ENCODE measurements at regions not wholly inside any gene's neighbourhood (a gene's known extent, or its start where the extent isn't known, plus 50 kb on each side); places are given as distances from the start of the nearest gene placed in this dataset.

DNA sequence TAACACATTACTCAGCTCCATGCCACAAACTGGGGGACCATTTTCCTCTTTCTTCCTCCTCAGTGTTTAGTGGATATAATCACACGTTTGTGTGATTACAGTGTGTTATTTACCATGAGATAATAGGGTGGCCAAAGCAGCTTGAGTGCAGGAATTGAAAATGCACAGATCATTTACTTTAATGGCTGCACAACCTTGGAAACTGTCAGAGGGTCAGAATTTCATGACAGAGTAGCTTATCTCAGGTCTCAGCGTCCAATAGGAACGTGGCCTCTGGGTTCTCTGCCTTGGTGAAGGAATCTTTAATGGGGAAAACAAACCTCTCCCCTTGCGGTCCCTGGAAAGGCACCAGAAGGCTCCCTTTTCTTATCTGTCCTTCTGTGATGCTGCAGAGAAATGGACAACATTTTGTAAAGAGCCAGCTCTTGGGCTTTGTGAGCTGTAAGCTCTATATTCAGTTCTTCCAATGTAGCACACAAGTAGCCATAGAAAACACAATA, 87.4 kb upstream of the CD180 start:
- peaks cover 2% of the 10 kb centered on the region for H3K27me3 Mint-ChIP-seq (ENCODE audit: low read depth)
- peaks cover 9% of the 10 kb centered on the region for H3K9me3 Mint-ChIP-seq
- no peak overlapping the region for H3K4me3 Mint-ChIP-seq
- H3K27ac Mint-ChIP-seq = no peak overlapping the region
- no peak for ATAC-seq
- no peak for DNase-seq (ENCODE audit: low spot score)
- TF ChIP-seq FOXP1 (CRISPR knock-in tag; IDR thresholded peaks at IDR 0.05; ENCODE audit: borderline replicate concordance) = no peak
- H3K36me3 Mint-ChIP-seq = peaks cover 8% of the 10 kb centered on the region
- POLR2A ChIA-PET = no interaction called here
- H3K4me1 Mint-ChIP-seq = peaks cover 11% of the 10 kb centered on the region; the same call in 1 of the 2 replicates
- CTCF ChIA-PET = interaction anchor here (1.3 kb wide), 1 partner anchor 38 kb away, joined by 3 read pairs; no protein-coding TSS in a partner anchor

DNA sequence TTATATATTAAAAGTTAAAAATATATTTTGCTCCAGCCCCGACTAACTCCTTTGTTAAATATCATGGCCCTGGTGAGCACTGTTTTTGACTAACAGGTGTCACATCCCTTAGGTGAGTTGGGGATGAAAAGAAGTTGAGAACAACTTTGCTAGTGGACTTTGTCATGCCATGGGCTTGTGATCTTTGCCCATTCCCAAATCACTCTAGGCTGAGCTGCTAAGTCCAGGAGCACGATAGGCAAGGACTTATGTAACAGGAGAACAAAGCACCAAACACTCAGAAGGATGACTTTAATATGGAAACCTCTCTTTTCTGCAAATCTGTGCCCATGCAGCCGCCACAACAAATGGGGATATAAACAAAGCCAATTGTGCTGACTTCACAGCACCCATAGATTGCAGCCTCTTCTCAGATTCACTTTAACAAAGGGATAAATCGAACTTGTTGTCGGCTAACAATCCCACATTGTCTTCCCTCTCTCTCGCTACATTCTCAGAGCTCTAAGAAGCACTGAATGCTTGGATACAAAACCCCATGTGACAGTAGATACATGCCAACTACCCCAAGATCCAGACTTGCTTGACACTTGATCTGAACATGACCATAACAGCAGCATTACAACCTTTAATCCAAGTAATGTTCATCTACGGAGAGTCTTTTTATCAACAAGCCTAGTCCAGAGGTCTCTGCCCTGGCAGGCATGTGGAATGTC, 86.8 kb upstream of the CD180 start:
- Mint-ChIP-seq H3K4me1 (peaks cover 11% of the 10 kb centered on the region; the same call in 1 of the 2 replicates), H3K9me3 (peaks cover 15% of the 10 kb centered on the region), H3K27me3 (ENCODE audit: low read depth) (peaks cover 5% of the 10 kb centered on the region), H3K36me3 (peaks cover 14% of the 10 kb centered on the region), H3K4me3 (no peak overlapping the region), H3K27ac (no peak overlapping the region)
- POLR2A ChIA-PET = no interaction called here
- CTCF ChIA-PET = interaction anchor here (1.3 kb wide), 1 partner anchor 37 kb away, joined by 3 read pairs; no protein-coding TSS in a partner anchor
- DNase-seq (ENCODE audit: low spot score) = no peak
- no peak for ATAC-seq
- TF ChIP-seq, protein P1, sequence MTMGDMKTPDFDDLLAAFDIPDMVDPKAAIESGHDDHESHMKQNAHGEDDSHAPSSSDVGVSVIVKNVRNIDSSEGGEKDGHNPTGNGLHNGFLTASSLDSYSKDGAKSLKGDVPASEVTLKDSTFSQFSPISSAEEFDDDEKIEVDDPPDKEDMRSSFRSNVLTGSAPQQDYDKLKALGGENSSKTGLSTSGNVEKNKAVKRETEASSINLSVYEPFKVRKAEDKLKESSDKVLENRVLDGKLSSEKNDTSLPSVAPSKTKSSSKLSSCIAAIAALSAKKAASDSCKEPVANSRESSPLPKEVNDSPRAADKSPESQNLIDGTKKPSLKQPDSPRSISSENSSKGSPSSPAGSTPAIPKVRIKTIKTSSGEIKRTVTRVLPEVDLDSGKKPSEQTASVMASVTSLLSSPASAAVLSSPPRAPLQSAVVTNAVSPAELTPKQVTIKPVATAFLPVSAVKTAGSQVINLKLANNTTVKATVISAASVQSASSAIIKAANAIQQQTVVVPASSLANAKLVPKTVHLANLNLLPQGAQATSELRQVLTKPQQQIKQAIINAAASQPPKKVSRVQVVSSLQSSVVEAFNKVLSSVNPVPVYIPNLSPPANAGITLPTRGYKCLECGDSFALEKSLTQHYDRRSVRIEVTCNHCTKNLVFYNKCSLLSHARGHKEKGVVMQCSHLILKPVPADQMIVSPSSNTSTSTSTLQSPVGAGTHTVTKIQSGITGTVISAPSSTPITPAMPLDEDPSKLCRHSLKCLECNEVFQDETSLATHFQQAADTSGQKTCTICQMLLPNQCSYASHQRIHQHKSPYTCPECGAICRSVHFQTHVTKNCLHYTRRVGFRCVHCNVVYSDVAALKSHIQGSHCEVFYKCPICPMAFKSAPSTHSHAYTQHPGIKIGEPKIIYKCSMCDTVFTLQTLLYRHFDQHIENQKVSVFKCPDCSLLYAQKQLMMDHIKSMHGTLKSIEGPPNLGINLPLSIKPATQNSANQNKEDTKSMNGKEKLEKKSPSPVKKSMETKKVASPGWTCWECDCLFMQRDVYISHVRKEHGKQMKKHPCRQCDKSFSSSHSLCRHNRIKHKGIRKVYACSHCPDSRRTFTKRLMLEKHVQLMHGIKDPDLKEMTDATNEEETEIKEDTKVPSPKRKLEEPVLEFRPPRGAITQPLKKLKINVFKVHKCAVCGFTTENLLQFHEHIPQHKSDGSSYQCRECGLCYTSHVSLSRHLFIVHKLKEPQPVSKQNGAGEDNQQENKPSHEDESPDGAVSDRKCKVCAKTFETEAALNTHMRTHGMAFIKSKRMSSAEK (CRISPR knock-in tag; IDR thresholded peaks at IDR 0.05; ENCODE audit: borderline replicate concordance) = no peak
- TF ChIP-seq ZNF219 (CRISPR knock-in tag; IDR thresholded peaks at IDR 0.05; ENCODE audit: borderline replicate concordance) (no peak), NR2C2 (CRISPR knock-in tag; IDR thresholded peaks at IDR 0.05) (no peak), TP53 (CRISPR knock-in tag; IDR thresholded peaks at IDR 0.05) (no peak), ELF4 (CRISPR knock-in tag; IDR thresholded peaks at IDR 0.05; ENCODE audit: low read depth) (no peak), NFYB (CRISPR knock-in tag; conservative IDR thresholded peaks at IDR 0.05; ENCODE audit: low read depth) (no peak), FOXJ3 (CRISPR knock-in tag; IDR thresholded peaks at IDR 0.05; ENCODE audit: borderline replicate concordance) (no peak), NFE2L1 (CRISPR knock-in tag; IDR thresholded peaks at IDR 0.05) (no peak), MYBL2 (CRISPR knock-in tag; IDR thresholded peaks at IDR 0.05) (no peak)
- TF ChIP-seq, protein P2, sequence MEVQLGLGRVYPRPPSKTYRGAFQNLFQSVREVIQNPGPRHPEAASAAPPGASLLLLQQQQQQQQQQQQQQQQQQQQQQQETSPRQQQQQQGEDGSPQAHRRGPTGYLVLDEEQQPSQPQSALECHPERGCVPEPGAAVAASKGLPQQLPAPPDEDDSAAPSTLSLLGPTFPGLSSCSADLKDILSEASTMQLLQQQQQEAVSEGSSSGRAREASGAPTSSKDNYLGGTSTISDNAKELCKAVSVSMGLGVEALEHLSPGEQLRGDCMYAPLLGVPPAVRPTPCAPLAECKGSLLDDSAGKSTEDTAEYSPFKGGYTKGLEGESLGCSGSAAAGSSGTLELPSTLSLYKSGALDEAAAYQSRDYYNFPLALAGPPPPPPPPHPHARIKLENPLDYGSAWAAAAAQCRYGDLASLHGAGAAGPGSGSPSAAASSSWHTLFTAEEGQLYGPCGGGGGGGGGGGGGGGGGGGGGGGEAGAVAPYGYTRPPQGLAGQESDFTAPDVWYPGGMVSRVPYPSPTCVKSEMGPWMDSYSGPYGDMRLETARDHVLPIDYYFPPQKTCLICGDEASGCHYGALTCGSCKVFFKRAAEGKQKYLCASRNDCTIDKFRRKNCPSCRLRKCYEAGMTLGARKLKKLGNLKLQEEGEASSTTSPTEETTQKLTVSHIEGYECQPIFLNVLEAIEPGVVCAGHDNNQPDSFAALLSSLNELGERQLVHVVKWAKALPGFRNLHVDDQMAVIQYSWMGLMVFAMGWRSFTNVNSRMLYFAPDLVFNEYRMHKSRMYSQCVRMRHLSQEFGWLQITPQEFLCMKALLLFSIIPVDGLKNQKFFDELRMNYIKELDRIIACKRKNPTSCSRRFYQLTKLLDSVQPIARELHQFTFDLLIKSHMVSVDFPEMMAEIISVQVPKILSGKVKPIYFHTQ (CRISPR knock-in tag; IDR thresholded peaks at IDR 0.05) = no peak
- TF ChIP-seq, protein P3, sequence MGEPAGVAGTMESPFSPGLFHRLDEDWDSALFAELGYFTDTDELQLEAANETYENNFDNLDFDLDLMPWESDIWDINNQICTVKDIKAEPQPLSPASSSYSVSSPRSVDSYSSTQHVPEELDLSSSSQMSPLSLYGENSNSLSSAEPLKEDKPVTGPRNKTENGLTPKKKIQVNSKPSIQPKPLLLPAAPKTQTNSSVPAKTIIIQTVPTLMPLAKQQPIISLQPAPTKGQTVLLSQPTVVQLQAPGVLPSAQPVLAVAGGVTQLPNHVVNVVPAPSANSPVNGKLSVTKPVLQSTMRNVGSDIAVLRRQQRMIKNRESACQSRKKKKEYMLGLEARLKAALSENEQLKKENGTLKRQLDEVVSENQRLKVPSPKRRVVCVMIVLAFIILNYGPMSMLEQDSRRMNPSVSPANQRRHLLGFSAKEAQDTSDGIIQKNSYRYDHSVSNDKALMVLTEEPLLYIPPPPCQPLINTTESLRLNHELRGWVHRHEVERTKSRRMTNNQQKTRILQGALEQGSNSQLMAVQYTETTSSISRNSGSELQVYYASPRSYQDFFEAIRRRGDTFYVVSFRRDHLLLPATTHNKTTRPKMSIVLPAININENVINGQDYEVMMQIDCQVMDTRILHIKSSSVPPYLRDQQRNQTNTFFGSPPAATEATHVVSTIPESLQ (CRISPR knock-in tag; IDR thresholded peaks at IDR 0.05) = no peak
- TF ChIP-seq, protein P4, sequence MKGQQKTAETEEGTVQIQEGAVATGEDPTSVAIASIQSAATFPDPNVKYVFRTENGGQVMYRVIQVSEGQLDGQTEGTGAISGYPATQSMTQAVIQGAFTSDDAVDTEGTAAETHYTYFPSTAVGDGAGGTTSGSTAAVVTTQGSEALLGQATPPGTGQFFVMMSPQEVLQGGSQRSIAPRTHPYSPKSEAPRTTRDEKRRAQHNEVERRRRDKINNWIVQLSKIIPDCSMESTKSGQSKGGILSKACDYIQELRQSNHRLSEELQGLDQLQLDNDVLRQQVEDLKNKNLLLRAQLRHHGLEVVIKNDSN (CRISPR knock-in tag; IDR thresholded peaks at IDR 0.05) = no peak
- TF ChIP-seq, protein P5, sequence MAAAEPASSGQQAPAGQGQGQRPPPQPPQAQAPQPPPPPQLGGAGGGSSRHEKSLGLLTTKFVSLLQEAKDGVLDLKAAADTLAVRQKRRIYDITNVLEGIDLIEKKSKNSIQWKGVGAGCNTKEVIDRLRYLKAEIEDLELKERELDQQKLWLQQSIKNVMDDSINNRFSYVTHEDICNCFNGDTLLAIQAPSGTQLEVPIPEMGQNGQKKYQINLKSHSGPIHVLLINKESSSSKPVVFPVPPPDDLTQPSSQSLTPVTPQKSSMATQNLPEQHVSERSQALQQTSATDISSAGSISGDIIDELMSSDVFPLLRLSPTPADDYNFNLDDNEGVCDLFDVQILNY (CRISPR knock-in tag; IDR thresholded peaks at IDR 0.05) = no peak
- TF ChIP-seq, protein P6, sequence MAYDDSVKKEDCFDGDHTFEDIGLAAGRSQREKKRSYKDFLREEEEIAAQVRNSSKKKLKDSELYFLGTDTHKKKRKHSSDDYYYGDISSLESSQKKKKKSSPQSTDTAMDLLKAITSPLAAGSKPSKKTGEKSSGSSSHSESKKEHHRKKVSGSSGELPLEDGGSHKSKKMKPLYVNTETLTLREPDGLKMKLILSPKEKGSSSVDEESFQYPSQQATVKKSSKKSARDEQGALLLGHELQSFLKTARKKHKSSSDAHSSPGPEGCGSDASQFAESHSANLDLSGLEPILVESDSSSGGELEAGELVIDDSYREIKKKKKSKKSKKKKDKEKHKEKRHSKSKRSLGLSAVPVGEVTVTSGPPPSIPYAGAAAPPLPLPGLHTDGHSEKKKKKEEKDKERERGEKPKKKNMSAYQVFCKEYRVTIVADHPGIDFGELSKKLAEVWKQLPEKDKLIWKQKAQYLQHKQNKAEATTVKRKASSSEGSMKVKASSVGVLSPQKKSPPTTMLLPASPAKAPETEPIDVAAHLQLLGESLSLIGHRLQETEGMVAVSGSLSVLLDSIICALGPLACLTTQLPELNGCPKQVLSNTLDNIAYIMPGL (CRISPR knock-in tag; IDR thresholded peaks at IDR 0.05) = no peak
- TF ChIP-seq, protein P7, sequence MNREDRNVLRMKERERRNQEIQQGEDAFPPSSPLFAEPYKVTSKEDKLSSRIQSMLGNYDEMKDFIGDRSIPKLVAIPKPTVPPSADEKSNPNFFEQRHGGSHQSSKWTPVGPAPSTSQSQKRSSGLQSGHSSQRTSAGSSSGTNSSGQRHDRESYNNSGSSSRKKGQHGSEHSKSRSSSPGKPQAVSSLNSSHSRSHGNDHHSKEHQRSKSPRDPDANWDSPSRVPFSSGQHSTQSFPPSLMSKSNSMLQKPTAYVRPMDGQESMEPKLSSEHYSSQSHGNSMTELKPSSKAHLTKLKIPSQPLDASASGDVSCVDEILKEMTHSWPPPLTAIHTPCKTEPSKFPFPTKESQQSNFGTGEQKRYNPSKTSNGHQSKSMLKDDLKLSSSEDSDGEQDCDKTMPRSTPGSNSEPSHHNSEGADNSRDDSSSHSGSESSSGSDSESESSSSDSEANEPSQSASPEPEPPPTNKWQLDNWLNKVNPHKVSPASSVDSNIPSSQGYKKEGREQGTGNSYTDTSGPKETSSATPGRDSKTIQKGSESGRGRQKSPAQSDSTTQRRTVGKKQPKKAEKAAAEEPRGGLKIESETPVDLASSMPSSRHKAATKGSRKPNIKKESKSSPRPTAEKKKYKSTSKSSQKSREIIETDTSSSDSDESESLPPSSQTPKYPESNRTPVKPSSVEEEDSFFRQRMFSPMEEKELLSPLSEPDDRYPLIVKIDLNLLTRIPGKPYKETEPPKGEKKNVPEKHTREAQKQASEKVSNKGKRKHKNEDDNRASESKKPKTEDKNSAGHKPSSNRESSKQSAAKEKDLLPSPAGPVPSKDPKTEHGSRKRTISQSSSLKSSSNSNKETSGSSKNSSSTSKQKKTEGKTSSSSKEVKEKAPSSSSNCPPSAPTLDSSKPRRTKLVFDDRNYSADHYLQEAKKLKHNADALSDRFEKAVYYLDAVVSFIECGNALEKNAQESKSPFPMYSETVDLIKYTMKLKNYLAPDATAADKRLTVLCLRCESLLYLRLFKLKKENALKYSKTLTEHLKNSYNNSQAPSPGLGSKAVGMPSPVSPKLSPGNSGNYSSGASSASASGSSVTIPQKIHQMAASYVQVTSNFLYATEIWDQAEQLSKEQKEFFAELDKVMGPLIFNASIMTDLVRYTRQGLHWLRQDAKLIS (CRISPR knock-in tag; IDR thresholded peaks at IDR 0.05; ENCODE audit: borderline replicate concordance) = no peak

Measured in WTC11 (cell line).